Skeletal muscle tissue (tissue), 3 donors: ENCODE measurements at regions not wholly inside any gene's neighbourhood (a gene's known extent, or its start where the extent isn't known, plus 50 kb on each side); places are given as distances from the start of the nearest gene placed in this dataset.

ENCODE experiments used
- H3K27ac ChIP-seq: one replicate; pipeline ENCODE4 v1.7.0; 2013; ENCODE audit warnings: mild to moderate bottlenecking, low read depth, low read length, inconsistent platforms
- H3K27me3 ChIP-seq, 3 donors: one replicate each; pipeline ENCODE4 v1.7.0; 2013; ENCODE audit warnings: low read length in 3 of 3; ENCODE audit not compliant: control insufficient read depth in 3 of 3, insufficient read depth in 3 of 3
- H3K36me3 ChIP-seq, 3 donors: one replicate each; pipeline ENCODE4 v1.7.0; 2013; ENCODE audit warnings: low read length in 3 of 3; ENCODE audit not compliant: control insufficient read depth in 3 of 3, insufficient read depth in 3 of 3
- H3K4me1 ChIP-seq, 3 donors: one replicate each; pipeline ENCODE4 v1.7.0; 2013; ENCODE audit warnings: low read length in 3 of 3, mild to moderate bottlenecking in 3 of 3; ENCODE audit not compliant: control insufficient read depth in 3 of 3, insufficient read depth in 3 of 3
- H3K4me3 ChIP-seq, 3 donors: one replicate each; pipeline ENCODE4 v1.7.0; 2013; ENCODE audit warnings: low read length in 3 of 3
- H3K9ac ChIP-seq, 3 donors: one replicate each; pipeline ENCODE4 v1.7.0; 2013; ENCODE audit warnings: low read length in 3 of 3, mild to moderate bottlenecking in 3 of 3, moderate library complexity in 2 of 3, low read depth in 1 of 3
- H3K9me3 ChIP-seq, 3 donors: one replicate each; pipeline ENCODE4 v1.7.0; 2013; ENCODE audit warnings: low read length in 3 of 3; ENCODE audit not compliant: control insufficient read depth in 3 of 3
- donor health status: Osteomylitis.

GRCh38 chr20:50242548-50242862 lies 51.9 kb downstream of the CEBPB start:
- peaks cover 0 to 8% (median 0%) of the 10 kb centered on the region in 3 donors for H3K27me3 ChIP-seq
- H3K36me3 ChIP-seq: no peaks in the 10 kb centered on the region
- no peaks in the 10 kb centered on the region for H3K9me3 ChIP-seq
- H3K4me3 ChIP-seq: no peak overlapping the region
- no peak overlapping the region for H3K27ac ChIP-seq
- H3K9ac ChIP-seq: no peak overlapping the region
- peaks cover 0 to 2% (median 0%) of the 10 kb centered on the region in 3 donors for H3K4me1 ChIP-seq

DNA sequence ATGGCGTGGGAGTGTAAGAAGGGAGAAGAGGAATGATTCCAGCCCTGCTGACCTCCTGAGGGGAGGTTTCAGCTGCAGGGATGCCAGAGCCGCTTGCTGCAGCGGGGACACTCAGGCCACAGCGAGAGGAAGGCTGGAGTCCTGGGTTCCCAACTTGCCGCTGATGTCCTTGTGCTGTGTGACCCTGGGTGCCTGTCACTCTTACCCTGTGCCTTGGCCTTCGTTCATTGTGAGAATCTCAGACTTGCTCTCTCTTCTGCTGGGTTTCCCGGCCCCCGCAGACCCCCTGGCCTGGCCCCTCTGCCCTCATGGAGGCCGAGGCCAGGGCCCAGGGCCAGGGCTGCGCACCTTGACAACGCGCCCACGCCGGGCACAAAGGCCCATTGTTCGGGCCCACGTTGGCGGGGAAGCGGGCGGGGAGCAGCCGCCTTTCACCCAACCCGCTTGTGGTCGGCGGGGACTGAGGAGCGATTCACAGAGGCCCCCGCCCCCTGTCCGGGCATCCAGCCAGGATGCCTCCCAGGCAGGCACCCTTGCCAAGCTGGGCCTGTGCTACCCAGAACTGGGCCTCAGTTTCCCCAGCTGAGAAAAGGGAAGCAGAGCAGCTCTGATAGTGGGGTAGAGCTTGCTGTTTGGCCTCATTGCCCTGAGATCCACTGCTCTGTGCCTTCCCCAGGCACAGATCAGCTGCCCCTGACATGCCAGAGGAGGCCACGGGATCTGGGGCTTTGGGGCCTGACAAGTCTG lies 52.4 kb downstream of the CEBPB start:
- H3K4me1 ChIP-seq: peaks cover 0 to 2% (median 0%) of the 10 kb centered on the region in 3 donors
- H3K9me3 ChIP-seq: no peaks in the 10 kb centered on the region
- H3K27me3 ChIP-seq: peaks cover 0 to 8% (median 0%) of the 10 kb centered on the region in 3 donors
- H3K36me3 ChIP-seq: no peaks in the 10 kb centered on the region
- no peak overlapping the region for H3K9ac ChIP-seq
- H3K27ac ChIP-seq: no peak overlapping the region
- H3K4me3 ChIP-seq: no peak overlapping the region

DNA sequence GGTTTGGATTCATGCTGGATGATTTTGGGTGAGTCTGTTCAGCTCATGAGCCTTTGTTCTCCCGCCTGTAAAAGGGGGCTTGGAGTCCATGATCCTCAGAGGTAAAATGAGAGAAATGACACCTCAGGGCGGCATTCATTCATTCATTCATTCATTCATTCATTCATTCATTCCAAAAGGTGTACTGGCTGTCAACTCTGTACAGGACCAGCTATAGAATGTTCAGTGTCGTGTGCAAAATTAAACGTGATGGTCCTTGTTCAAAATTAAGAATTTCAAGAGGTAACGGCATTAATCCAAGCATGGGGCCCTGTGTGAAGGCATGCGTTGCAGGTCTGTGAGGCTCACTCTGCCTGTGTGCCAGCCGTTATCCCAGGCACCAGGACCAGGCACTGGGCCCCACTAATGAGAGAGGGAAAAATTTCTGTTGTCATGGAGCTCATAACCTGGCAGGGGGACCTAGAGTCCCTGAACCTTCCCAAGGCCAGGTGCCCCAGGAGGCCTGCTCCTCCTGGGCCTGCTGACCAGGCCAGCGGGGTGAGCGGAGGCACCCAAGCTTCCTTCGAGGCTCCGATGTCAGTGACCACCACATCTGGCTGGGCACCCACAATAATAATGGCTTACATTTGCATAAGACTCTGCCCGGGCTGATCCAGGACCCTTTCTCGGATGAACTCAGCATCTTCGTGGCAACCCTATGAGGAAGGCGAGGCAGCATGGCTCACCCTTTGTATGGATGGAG lies 53.2 kb downstream of the CEBPB start:
- H3K9ac ChIP-seq: no peak overlapping the region

GRCh38 chr20:50244352-50245149 lies 53.9 kb downstream of the CEBPB start:
- H3K27ac ChIP-seq: no peak overlapping the region
- H3K27me3 ChIP-seq: peaks cover 0 to 8% (median 0%) of the 10 kb centered on the region in 3 donors
- H3K36me3 ChIP-seq: no peaks in the 10 kb centered on the region
- H3K4me1 ChIP-seq: peaks cover 0 to 2% (median 0%) of the 10 kb centered on the region in 3 donors
- no peak overlapping the region for H3K4me3 ChIP-seq
- no peaks in the 10 kb centered on the region for H3K9me3 ChIP-seq
- H3K9ac ChIP-seq: peak overlapping the region in 1 of 3 donors; percentile 26

More for the DNA sequence above, 53.2 kb downstream of the CEBPB start:
- Histone ChIP-seq H3K27ac (no peak overlapping the region), H3K4me3 (no peak overlapping the region), H3K27me3 (peaks cover 0 to 8% (median 0%) of the 10 kb centered on the region in 3 donors), H3K4me1 (peaks cover 0 to 2% (median 0%) of the 10 kb centered on the region in 3 donors), H3K36me3 (no peaks in the 10 kb centered on the region), H3K9me3 (no peaks in the 10 kb centered on the region)

DNA sequence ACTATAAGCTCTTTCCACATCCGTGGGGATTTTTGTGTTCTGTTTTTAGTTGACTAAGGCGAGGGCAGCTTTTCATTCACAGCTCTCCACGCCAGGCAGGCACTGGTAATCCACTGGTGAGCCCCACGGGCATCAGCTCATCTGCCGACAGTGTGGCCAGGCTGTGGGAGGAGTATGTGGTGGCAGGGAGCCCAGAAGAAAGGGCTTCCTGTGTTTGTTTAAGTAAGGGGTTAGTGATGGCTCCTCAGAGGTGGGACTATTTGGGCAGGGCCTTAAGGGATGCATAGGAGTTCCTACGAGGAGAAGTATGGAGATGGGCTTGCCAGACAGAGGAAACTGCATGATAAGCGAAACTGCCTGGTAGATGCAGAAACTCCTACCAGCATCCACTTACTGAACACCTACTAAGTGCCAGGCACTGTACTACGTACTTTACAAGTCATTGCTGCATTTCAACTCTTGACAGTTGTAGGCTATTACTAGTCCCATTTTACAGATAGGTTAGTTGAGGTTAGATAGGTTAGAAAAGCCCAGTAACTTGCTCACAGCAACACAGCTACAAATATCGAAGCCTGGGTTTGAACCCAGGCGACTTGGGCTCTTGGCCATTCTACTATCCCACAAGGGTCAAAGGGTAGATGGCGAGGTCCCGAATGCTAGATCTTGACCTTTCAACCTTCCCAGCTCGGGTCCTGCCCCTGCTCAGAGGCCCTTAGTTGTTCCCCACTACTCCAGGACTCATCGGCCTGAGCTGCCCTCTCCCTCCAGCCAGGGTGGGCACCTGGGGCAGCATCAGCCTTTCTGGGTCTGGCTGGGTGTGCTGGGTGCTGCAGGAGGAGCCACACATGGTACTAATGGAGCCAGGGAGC lies 55.1 kb downstream of the CEBPB start:
- H3K9ac ChIP-seq: no peak overlapping the region
- H3K4me3 ChIP-seq: no peak overlapping the region
- H3K4me1 ChIP-seq: peaks cover 0 to 2% (median 0%) of the 10 kb centered on the region in 3 donors
- H3K27me3 ChIP-seq: peaks cover 0 to 8% (median 0%) of the 10 kb centered on the region in 3 donors
- no peaks in the 10 kb centered on the region for H3K9me3 ChIP-seq
- no peaks in the 10 kb centered on the region for H3K36me3 ChIP-seq
- H3K27ac ChIP-seq: no peak overlapping the region

DNA sequence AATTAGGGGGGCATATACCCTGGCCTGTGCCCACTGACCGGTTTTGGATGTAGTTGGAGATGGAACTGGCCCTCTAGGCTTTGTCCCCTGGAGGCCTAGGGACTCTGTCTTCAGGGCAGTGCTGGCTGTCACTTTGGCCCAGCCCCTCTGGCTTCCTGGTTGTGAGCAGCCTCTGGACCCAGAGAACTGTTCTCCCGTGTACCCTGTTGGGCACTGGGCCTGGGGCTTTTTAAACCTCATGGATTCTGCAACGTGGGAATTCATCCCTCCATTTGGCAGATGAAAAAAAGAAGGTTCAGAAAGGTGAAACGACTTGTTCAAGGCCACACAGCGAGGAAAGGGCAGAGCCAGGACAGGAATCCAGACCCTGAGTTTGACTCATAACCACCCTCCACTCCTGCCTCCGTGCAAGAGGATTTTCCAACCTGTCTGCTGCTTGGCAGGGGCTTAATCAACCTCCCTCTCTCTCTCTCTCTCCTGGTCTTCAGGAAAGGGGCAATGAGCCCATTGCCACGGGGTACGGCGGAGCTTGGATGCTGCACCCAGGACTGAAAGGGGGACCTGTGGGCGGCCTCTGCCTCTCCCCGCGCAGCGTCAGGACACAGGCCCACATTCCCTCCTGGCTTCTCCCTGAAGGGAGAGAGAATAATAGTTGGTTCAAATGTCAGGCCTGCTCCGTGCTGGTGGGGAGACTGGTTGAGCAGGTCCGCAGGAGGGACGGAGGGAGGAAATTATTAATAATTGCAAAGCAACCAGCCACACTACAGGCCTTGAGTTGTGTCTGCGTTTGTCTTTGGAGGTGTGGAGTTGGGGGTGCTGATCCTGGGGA lies 56.0 kb downstream of the CEBPB start:
- H3K36me3 ChIP-seq: no peaks in the 10 kb centered on the region
- H3K4me1 ChIP-seq: peaks cover 0 to 2% (median 0%) of the 10 kb centered on the region in 3 donors
- H3K9me3 ChIP-seq: no peaks in the 10 kb centered on the region
- H3K4me3 ChIP-seq: no peak overlapping the region
- no peak overlapping the region for H3K27ac ChIP-seq
- peaks cover 0 to 8% (median 0%) of the 10 kb centered on the region in 3 donors for H3K27me3 ChIP-seq
- H3K9ac ChIP-seq: no peak overlapping the region

DNA sequence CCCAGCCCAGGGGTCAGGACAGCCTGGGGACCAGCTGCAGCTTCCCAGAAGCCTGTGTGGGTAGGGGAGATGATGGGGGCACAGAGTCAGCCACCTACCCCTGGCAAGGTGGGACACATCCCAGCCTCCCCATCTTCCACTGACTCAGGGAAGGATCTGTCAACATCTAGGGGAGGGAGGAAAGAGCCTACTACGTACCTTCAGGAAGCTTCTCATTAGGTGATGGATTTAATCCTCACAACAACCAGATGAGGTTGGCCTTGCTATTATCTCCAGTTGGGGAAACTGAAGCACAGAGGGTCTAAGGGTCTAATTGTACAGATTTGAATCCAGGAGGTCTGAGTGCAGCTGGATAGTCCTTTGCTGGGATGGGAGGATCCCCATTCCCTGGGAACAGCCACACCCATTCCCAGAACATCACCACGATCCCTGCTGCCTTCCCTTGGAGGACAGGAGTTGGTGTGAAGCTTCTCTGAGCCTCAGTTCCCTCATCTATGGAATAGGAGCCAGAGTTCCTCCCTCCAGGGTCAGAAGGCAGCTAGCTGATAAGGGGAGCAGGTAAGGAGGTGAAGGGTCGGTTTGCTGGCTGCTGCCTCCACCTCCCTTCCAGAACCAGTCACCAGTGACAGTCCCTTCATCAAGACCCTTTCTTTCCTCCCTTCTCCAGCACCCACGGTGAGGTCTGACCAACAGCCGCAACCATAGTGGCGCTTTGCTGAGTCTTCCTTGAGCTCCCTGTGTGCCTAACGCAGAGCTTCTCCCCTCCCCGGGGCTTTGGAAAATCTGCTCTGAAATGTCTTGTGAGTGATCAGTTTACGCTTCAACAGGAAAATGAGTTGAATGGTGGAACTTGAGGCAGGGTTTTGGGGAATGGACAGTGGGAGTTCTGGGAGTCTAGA lies 56.8 kb downstream of the CEBPB start:
- no peaks in the 10 kb centered on the region for H3K9me3 ChIP-seq
- no peak overlapping the region for H3K9ac ChIP-seq
- no peak overlapping the region for H3K27ac ChIP-seq
- H3K4me1 ChIP-seq: peaks cover 0 to 2% (median 0%) of the 10 kb centered on the region in 3 donors
- no peaks in the 10 kb centered on the region for H3K36me3 ChIP-seq
- H3K4me3 ChIP-seq: no peak overlapping the region
- peaks cover 0 to 7% (median 0%) of the 10 kb centered on the region in 3 donors for H3K27me3 ChIP-seq

GRCh38 chr20:50248104-50248641 lies 57.5 kb downstream of the CEBPB start:
- H3K27ac ChIP-seq: no peak overlapping the region
- no peak overlapping the region for H3K4me3 ChIP-seq
- H3K27me3 ChIP-seq: peaks cover 0 to 6% (median 0%) of the 10 kb centered on the region in 3 donors
- H3K9ac ChIP-seq: no peak overlapping the region
- H3K9me3 ChIP-seq: no peaks in the 10 kb centered on the region
- H3K36me3 ChIP-seq: no peaks in the 10 kb centered on the region
- H3K4me1 ChIP-seq: peaks cover 0 to 2% (median 0%) of the 10 kb centered on the region in 3 donors
